HG03469 (cell line): ENCODE measurements at regions not wholly inside any gene's neighbourhood (a gene's known extent, or its start where the extent isn't known, plus 50 kb on each side); places are given as distances from the start of the nearest gene placed in this dataset.
"Not testable (repeated sequence)": the region's sequence is repeated elsewhere in the genome, so short reads cannot be mapped to it uniquely, and the experiment has no call there.

ENCODE experiments used
- ATAC-seq: cut with Tn5 transposase; IDR thresholded peaks from one replicate; pipeline ENCODE4 v1.9.1; 2021; ENCODE audit warnings: mild to moderate bottlenecking, moderate library complexity, moderate number of reproducible peaks; ENCODE audit not compliant: unreplicated experiment

GRCh38 chr5:111948092-111948841 is 191.3 kb upstream of the NREP start:
- ATAC-seq = no peak

DNA sequence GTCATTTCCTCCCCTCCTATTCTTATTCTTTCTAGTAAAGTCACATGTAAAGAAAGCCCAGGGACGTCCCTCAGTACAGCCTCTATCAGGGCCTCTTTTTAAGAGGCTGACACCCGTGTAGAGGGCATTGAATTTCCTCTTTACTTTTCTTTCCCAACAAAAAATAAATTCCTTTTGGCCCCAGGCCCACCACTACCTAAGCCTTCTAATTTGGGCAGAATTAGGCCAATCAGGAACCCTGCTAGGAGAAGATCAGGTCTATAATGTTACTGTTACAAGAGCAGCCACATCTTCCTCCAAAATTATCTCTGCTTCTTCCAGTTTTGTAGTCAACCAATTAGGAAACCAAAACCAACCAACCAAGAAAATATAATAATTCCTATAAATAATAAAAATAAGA is 189.6 kb upstream of the NREP start:
- no peak for ATAC-seq

DNA sequence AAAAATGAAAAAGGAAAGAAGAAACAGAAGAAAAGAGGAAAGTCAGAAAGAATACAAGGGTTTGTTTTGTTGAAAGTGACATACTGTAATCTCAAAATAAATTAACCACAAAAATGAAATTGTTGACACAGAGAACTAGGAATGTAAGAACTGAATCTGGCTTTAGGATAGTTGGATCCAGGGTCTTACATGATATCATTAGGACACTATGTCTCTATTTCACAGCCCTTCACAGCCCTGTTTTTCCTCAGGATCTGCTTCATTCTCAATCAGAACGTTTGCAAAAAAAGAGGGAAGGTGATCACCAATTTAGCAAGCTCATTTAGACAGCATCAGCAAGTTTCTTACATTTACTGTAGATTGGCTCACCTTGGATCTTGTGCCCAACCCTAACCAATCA is 188.5 kb upstream of the NREP start:
- no peak for ATAC-seq

DNA sequence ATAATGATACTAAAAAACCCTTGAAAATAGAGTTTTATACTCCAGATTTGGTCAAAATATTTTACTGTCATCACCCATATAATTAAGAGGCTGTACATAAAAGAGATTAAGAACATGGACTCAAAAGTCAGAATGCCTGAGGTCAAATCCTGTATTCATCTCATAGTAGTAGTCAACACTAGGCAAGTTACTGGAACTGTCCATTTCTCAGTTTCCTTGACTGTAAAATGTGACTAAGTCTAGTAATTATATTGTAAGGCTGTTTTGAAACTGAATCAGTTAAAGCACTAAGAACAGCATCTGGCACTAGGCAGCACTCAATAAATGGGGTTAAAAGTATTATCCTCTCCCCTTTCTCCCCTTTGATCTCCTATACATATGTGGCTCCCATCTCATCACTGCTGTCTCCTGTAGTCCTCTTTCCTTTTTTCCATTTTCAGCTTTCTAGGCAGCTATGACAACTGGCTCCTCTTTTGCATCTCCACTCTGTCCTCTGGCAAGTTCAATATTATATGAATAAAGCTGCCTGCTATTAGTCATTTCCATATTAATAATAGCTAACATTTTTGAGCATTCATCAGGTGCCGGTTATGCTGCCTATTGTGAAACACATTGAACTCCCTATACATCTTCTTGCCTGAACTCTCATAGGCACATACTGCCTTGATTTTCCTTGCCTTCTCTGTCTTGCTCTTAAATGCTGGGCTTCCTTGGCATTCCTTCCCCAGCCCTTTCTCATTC is 185.8 kb upstream of the NREP start:
- ATAC-seq = no peak

DNA sequence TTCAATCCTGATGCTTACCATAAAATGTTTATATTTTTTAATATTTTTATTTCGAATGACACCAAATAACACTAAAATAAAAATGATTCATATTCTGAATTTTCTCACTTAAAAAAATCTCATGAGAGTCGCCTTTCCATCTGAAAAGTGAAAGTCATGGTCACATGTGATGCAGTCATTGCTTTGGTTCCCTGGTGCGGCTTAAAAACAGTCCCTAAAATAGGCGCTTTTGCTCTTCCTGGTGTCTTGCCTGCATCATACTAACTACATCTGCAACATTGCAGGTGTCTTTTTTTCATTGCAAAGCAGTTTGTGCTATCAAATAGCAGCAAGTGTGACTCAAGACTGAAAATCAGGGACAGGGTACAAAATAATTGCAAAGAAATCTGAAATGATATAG is 185.2 kb upstream of the NREP start:
- no peak for ATAC-seq

GRCh38 chr5:111937094-111937493 is 180.1 kb upstream of the NREP start:
- no peak for ATAC-seq

DNA sequence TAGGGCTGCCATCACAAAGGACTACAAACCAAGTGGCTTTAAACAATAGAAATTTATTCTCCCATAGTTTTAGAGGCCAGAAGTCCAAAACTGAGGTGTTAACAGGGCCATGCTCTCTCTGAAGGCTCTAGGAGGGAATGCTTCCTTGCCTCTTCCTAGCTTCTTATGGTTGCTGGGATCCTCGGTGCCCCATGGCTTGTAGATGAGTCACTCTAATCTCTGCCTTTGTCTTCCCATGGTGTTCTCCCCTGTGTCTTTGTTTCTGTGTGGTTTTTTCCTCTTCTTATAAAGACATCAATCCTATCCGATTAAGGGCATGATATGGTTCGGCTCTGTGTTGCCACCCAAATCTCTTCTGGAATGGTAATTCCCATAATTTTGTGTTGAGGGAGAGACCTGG is 178.8 kb upstream of the NREP start:
- no peak for ATAC-seq

DNA sequence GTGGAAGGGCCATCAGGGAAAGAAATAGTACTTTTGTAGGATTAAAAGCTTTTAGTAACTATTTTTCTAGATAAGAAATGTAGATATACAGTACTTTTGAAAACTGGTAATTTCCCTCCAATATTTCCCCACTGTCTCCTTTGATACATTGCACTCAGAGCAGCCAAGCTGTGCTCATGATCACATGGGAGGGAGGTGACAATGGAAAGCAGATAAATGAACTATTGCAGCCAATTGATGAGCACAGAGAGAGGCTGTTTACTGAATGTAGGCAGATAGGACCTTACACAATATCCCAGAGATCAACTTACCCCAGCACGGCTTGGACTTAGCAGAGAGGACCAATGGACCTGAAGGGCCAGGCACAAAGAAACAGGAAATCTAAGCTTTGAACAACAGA is 178.0 kb upstream of the NREP start:
- ATAC-seq = no peak

DNA sequence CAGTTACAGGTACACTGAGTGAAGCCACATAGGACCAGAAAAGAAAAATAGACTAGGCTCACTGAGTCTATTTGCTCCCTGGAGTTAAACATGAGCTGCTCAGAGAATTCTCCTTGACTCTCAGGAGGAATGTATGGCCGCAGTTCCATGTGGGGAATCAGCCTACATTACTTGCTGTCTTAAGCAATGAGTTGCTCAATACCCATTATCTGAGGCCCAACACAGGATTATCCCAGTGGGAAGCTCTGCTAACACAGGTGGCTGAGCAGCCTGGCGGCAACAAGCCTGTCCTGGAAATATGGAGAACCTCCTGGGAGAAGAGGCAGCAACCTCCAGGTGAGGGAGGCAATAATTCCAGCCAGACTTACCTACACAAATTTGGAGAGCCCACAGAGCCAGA is 177.5 kb upstream of the NREP start:
- no peak for ATAC-seq

- ATAC-seq = no peak
Observed at GRCh38 chr5:111933086-111933485, 176.1 kb upstream of the NREP start.

- ATAC-seq = no peak
Observed at GRCh38 chr5:111932628-111933027, 175.6 kb upstream of the NREP start.

GRCh38 chr5:111932199-111932598 is 175.2 kb upstream of the NREP start:
- no peak for ATAC-seq

DNA sequence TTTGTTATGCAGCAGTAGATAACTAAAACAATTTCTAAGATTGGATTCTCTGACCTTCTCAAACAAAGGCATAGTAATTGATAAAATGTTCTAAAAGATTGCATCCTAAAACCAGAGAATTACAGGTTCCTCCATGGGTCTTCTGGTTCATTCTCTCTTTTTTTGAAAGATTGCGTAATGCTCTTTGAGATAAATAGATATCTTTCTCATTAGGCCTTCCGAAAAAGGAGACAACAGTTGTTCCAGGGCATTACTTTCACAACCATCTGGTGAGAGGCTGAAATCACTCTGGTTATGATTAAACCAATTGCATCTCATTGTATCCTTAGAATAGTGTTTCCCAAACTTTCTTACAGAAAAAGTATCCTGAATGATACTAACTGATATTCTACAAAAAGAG is 174.7 kb upstream of the NREP start:
- no peak for ATAC-seq

- ATAC-seq = no peak
Observed at GRCh38 chr5:111930905-111931461, 174.0 kb upstream of the NREP start.

- ATAC-seq = no peak
Observed at GRCh38 chr5:111930449-111930848, 173.5 kb upstream of the NREP start.

GRCh38 chr5:111929867-111930266 is 172.9 kb upstream of the NREP start:
- ATAC-seq = no peak

- no peak for ATAC-seq
Observed at GRCh38 chr5:111929261-111929660, 172.3 kb upstream of the NREP start.

DNA sequence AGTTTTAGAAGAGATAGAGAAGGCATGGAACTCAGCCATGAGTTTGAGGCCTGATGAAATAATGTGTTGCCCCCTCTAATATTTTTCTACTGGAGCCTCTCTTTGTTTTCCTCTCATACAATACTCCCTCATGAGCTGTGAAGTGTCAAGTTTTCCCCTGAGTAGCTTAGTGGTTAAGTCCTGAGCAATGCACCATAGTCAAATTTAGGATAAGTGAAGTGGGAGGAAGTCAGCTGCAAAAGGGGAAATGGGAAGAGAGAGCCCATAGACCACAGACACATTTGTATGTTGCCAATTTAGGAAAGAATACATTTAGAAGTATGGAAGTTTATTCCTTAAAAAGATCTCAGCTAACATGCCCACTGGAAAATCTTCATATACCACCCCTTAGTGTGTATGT is 171.5 kb upstream of the NREP start:
- ATAC-seq = no peak

- ATAC-seq = no peak
Observed at GRCh38 chr5:111927191-111927590, 170.2 kb upstream of the NREP start.

GRCh38 chr5:111926026-111926425 is 169.0 kb upstream of the NREP start:
- no peak for ATAC-seq

DNA sequence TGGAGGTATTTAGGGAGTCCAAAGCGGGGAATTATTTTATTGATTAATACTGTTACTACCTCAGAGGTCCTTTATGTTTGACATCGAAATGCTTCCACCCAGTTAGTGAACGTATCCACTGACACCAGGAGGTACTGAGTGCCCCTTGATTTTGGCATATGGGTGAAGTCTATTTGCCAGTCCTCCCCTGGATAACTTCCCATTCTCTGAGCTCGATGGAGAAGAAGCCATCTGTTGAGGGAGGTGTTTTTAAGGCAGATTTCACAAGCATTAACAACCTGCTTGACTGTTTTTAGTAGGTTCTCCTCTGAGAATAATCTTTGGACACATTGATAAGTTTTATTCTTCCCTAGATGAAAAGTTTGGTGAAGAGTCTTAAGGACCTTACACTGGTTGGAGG is 165.3 kb upstream of the NREP start:
- no peak for ATAC-seq

DNA sequence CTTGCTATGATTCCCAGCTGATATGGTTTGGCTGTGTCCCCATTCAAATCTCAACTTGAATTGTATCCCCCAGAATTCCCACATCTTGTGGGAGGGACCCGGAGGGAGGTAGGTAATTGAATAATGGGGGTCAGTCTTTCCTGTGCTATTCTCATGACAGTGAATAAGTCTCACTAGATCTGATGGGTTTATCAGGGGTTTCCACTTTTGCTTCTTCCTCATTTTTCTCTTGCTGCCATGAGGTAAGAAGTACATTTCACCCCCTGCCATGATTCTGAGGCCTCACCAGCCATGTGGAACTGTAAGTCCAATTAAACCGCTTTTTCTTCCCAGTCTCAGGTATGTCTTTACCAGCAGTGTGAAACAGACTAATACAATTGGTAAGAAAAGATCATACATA is 164.7 kb upstream of the NREP start:
- ATAC-seq = not testable (repeated sequence)
